H1 (cell line): ENCODE measurements at regions not wholly inside any gene's neighbourhood (a gene's known extent, or its start where the extent isn't known, plus 50 kb on each side); places are given as distances from the start of the nearest gene placed in this dataset.
A peak's percentile ranks its signal among the peaks of the same experiment; 100 is the strongest.

Experiments used
- CTCF ChIA-PET: fragments of 300-600 bp; sonication (Branson Sonifier 250); formaldehyde crosslinking; loops from one replicate; lab custom pipeline; 2021; ENCODE audit not compliant: partially characterized antibody; lab: Charles Lee
- POLR2A ChIA-PET: fragments of 300-600 bp; sonication (Branson Sonifier 250); formaldehyde crosslinking; loops from one replicate; lab custom pipeline; 2021; ENCODE audit warnings: inconsistent platforms; ENCODE audit not compliant: partially characterized antibody; lab: Charles Lee
- DNase-seq, 2 experiments: peaks; one replicate each; pipeline versions ENCODE4 v3.0.0 to v3.0.0-alpha.2; 2010 to 2022; ENCODE audit warnings: low spot score in 2 of 2, low read depth in 1 of 2, mixed read lengths in 1 of 2
- FAIRE-seq: peaks from 2 replicates; lab custom pipeline; 2011; peaks lifted over from hg19 to GRCh38; lab: Jason Lieb, UNC
- H2AFZ ChIP-seq: 2 replicates; pipeline ENCODE4 v1.8.1; 2012; ENCODE audit warnings: low read length, inconsistent platforms
- H2AK5ac ChIP-seq: 2 replicates; pipeline ENCODE4 v1.6.1; 2013; ENCODE audit warnings: low read depth, low read length
- H2BK120ac ChIP-seq: replicated peaks from 2 replicates; pipeline ENCODE3; 2013; ENCODE audit warnings: low read depth, low read length, inconsistent platforms
- H2BK12ac ChIP-seq: 2 replicates; pipeline ENCODE4 v1.6.1; 2013; ENCODE audit warnings: low read depth, low read length
- H2BK15ac ChIP-seq: 2 replicates; pipeline ENCODE4 v1.6.1; 2013; ENCODE audit warnings: low read length
- H2BK20ac ChIP-seq: 2 replicates; pipeline ENCODE4 v1.6.1; 2013; ENCODE audit warnings: low read length
- H2BK5ac ChIP-seq: 2 replicates; pipeline ENCODE4 v1.6.1; 2013; ENCODE audit warnings: low read depth, low read length
- H3K14ac ChIP-seq: 2 replicates; pipeline ENCODE4 v1.6.1; 2013; ENCODE audit warnings: inconsistent platforms; ENCODE audit not compliant: insufficient read length
- H3K18ac ChIP-seq: 2 replicates; pipeline ENCODE4 v1.6.1; 2013; ENCODE audit warnings: low read length; ENCODE audit errors: extremely low read depth
- H3K23ac ChIP-seq: 2 replicates; pipeline ENCODE4 v1.6.1; 2013; ENCODE audit warnings: inconsistent platforms; ENCODE audit not compliant: insufficient read length
- H3K23me2 ChIP-seq: 2 replicates; pipeline ENCODE4 v1.6.1; 2013; ENCODE audit warnings: low read depth, low read length
- H3K27ac ChIP-seq: 2 replicates; pipeline ENCODE4 v1.6.1; 2011; ENCODE audit warnings: low read depth, low read length, inconsistent platforms
- H3K27me3 ChIP-seq, 4 experiments: replicated peaks in 1 of 4; 1 replicate in 1 of 4; 2 replicates in 3 of 4; pipeline versions ENCODE4 v1.6.1 to v1.8.1; 2011 to 2013; ENCODE audit warnings: low read length in 3 of 4, mild to moderate bottlenecking in 3 of 4, inconsistent platforms in 2 of 4, mixed read lengths in 2 of 4, moderate library complexity in 1 of 4; ENCODE audit not compliant: control insufficient read depth in 3 of 4, insufficient read depth in 3 of 4; ENCODE audit errors: extremely low read depth in 1 of 4
- H3K36me3 ChIP-seq, 4 experiments: 2 replicates each; pipeline versions ENCODE4 v1.6.1 to v1.8.1; 2011 to 2013; ENCODE audit warnings: mild to moderate bottlenecking in 4 of 4, low read length in 3 of 4, moderate library complexity in 2 of 4, control low read depth in 1 of 4, inconsistent platforms in 1 of 4; ENCODE audit not compliant: insufficient read depth in 4 of 4, control insufficient read depth in 2 of 4
- H3K4ac ChIP-seq: replicated peaks from 2 replicates; pipeline ENCODE3; 2013; ENCODE audit warnings: low read length, low read depth, mixed read lengths, inconsistent platforms; ENCODE audit not compliant: insufficient read length
- H3K4me1 ChIP-seq, 4 experiments: replicated peaks in 1 of 4; 1 replicate in 1 of 4; 2 replicates in 3 of 4; pipeline versions ENCODE4 v1.6.1 to v1.8.1; 2011 to 2013; ENCODE audit warnings: low read length in 3 of 4, inconsistent platforms in 2 of 4, mixed read lengths in 1 of 4; ENCODE audit not compliant: insufficient read depth in 4 of 4, control insufficient read depth in 3 of 4
- H3K4me2 ChIP-seq, 2 experiments: 2 replicates each; pipeline versions ENCODE4 v1.6.1 to v1.8.1; 2011 to 2013; ENCODE audit warnings: low read depth in 2 of 2, low read length in 2 of 2, control low read depth in 1 of 2, inconsistent platforms in 1 of 2, mild to moderate bottlenecking in 1 of 2; ENCODE audit not compliant: insufficient read depth in 1 of 2
- H3K4me3 ChIP-seq, 4 experiments: fragments of 200-600, 300-600 bp in 1 of 4; sonication (generic), shearing (Covaris generic), sonication (Bioruptor Twin) in 1 of 4; 2 replicates each; pipeline versions ENCODE4 v1.5.1 to v1.8.1; 2011 to 2016; ENCODE audit warnings: low read length in 4 of 4, low read depth in 3 of 4, control low read depth in 2 of 4, inconsistent platforms in 2 of 4, mild to moderate bottlenecking in 2 of 4, mixed read lengths in 1 of 4, moderate library complexity in 1 of 4; ENCODE audit not compliant: insufficient read depth in 2 of 4; ENCODE audit errors: extremely low read depth in 1 of 4
- H3K56ac ChIP-seq: replicated peaks from 2 replicates; pipeline ENCODE3; 2013; ENCODE audit warnings: low read depth, mild to moderate bottlenecking, mixed read lengths, low read length, inconsistent platforms; ENCODE audit not compliant: insufficient read length
- H3K79me1 ChIP-seq: 2 replicates; pipeline ENCODE4 v1.6.1; 2013; ENCODE audit warnings: low read depth, low read length, control low read depth
- H3K79me2 ChIP-seq, 2 experiments: 2 replicates each; pipeline versions ENCODE4 v1.6.1 to v1.8.1; 2012 to 2013; ENCODE audit warnings: low read length in 2 of 2, mild to moderate bottlenecking in 2 of 2, inconsistent platforms in 1 of 2; ENCODE audit not compliant: insufficient read depth in 2 of 2, control insufficient read depth in 1 of 2
- H3K9ac ChIP-seq, 4 experiments: replicated peaks in 1 of 4; 1 replicate in 1 of 4; 2 replicates in 3 of 4; pipeline versions ENCODE4 v1.6.1 to v1.8.1; 2011 to 2013; ENCODE audit warnings: low read depth in 3 of 4, low read length in 3 of 4, control low read depth in 2 of 4, mild to moderate bottlenecking in 2 of 4, moderate library complexity in 2 of 4, inconsistent platforms in 1 of 4; ENCODE audit errors: extremely low read depth in 1 of 4
- H3K9me3 ChIP-seq, 2 experiments: 2 replicates each; pipeline versions ENCODE4 v1.6.1 to v1.8.1; 2012 to 2013; ENCODE audit warnings: mild to moderate bottlenecking in 2 of 2, moderate library complexity in 2 of 2, control low read depth in 1 of 2, inconsistent platforms in 1 of 2, low read depth in 1 of 2, low read length in 1 of 2, mixed read lengths in 1 of 2; ENCODE audit not compliant: insufficient read depth in 2 of 2
- H4K20me1 ChIP-seq, 2 experiments: replicated peaks in 1 of 2; 2 replicates each; pipeline versions ENCODE3 to v1.8.1; 2011 to 2013; ENCODE audit warnings: inconsistent platforms in 2 of 2, low read length in 2 of 2, mild to moderate bottlenecking in 1 of 2; ENCODE audit not compliant: insufficient read depth in 2 of 2, control insufficient read depth in 1 of 2
- H4K5ac ChIP-seq: 2 replicates; pipeline ENCODE4 v1.6.1; 2013; ENCODE audit warnings: low read length, low read depth, mixed read lengths, inconsistent platforms; ENCODE audit not compliant: insufficient read length
- H4K8ac ChIP-seq: 2 replicates; pipeline ENCODE4 v1.8.0; 2013; ENCODE audit warnings: mild to moderate bottlenecking, moderate library complexity, low read length, inconsistent platforms; ENCODE audit not compliant: insufficient read depth; ENCODE audit errors: extremely low read depth
- H4K91ac ChIP-seq: replicated peaks from 2 replicates; pipeline ENCODE3; 2013; ENCODE audit warnings: low read length, mixed read lengths, inconsistent platforms; ENCODE audit not compliant: insufficient read length
- BCL11A ChIP-seq, 2 experiments: IDR thresholded peaks; one replicate each; pipeline ENCODE4 v1.6.1; 2011; ENCODE audit warnings: low read depth in 2 of 2, low read length in 2 of 2, mild to moderate bottlenecking in 2 of 2
- BRCA1 ChIP-seq: IDR thresholded peaks from 2 replicates; pipeline ENCODE4 v1.6.1; 2012; ENCODE audit warnings: low read depth, low read length, improper control_type of control experiment
- CHD1 ChIP-seq: IDR thresholded peaks from 2 replicates; pipeline ENCODE4 v1.6.1; 2012; ENCODE audit warnings: low read depth, low read length, improper control_type of control experiment
- EGR1 ChIP-seq: IDR thresholded peaks from 2 replicates; pipeline ENCODE4 v1.6.1; 2011; ENCODE audit warnings: low read depth, low read length, borderline replicate concordance
- EP300 ChIP-seq, 2 experiments: IDR thresholded peaks; 1 replicate in 1 of 2; 2 replicates in 1 of 2; pipeline ENCODE4 v1.6.1; 2011 to 2012; ENCODE audit warnings: low read depth in 2 of 2, low read length in 2 of 2, mild to moderate bottlenecking in 2 of 2, borderline replicate concordance in 1 of 2, inconsistent platforms in 1 of 2, moderate library complexity in 1 of 2
- JUND ChIP-seq: IDR thresholded peaks from 2 replicates; pipeline ENCODE4 v1.6.1; 2011; ENCODE audit warnings: mild to moderate bottlenecking, improper control_type of control experiment, low read length
- POLR2AphosphoS5 ChIP-seq: IDR thresholded peaks from 2 replicates; pipeline ENCODE4 v1.6.1; 2011; ENCODE audit warnings: low read depth, low read length
- RNF2 ChIP-seq: fragments of 200-900, 300-1000 bp; sonication (generic); IDR thresholded peaks from 2 replicates; pipeline ENCODE4 v1.7.1; 2016; ENCODE audit warnings: borderline replicate concordance, low read depth, mild to moderate bottlenecking, antibody characterized with exemption, low read length; ENCODE audit not compliant: poor library complexity, severe bottlenecking; ENCODE audit errors: missing control alignments
- SIRT6 ChIP-seq: IDR thresholded peaks from one replicate; pipeline ENCODE4 v1.7.1; 2012; ENCODE audit warnings: low read length, inconsistent platforms
- SIX5 ChIP-seq: IDR thresholded peaks from 2 replicates; pipeline ENCODE4 v1.6.1; 2011; ENCODE audit warnings: mild to moderate bottlenecking, low read depth, low read length
- SP2 ChIP-seq: IDR thresholded peaks from 2 replicates; pipeline ENCODE4 v1.6.1; 2012; ENCODE audit warnings: mild to moderate bottlenecking, low read length, inconsistent platforms
- TCF12 ChIP-seq: IDR thresholded peaks from 2 replicates; pipeline ENCODE4 v1.6.1; 2011; ENCODE audit warnings: low read depth, mild to moderate bottlenecking, low read length
- TEAD4 ChIP-seq: IDR thresholded peaks from 2 replicates; pipeline ENCODE4 v1.6.1; 2012; ENCODE audit warnings: low read depth, low read length, inconsistent platforms, mixed read lengths
- USF2 ChIP-seq: IDR thresholded peaks from 2 replicates; pipeline ENCODE4 v1.6.1; 2011; ENCODE audit warnings: low read length, improper control_type of control experiment
- YY1 ChIP-seq: IDR thresholded peaks from 2 replicates; pipeline ENCODE4 v1.6.1; 2011; ENCODE audit warnings: low read depth, mild to moderate bottlenecking, low read length
- WGBS, 2 experiments: shearing (Covaris generic) in 1 of 2; methylation state at CpG; one replicate each; pipeline versions ENCODE4 v1.1.6 to v1.1.7; 2013 to 2015; ENCODE audit warnings: low lambda C conversion rate in 2 of 2, mixed read lengths in 2 of 2, inconsistent platforms in 1 of 2, low coverage in 1 of 2, missing lambda C conversion rate in 1 of 2; ENCODE audit not compliant: insufficient replicate concordance in 2 of 2, insufficient coverage in 1 of 2, insufficient read length in 1 of 2; ENCODE audit errors: extremely low coverage in 1 of 2, missing lambda C conversion rate in 1 of 2; 5-methylcytosine and 5-hydroxymethylcytosine counted together

- H3K9ac ChIP-seq: no peak overlapping the region
- H3K27ac ChIP-seq: no peak overlapping the region
- no peaks in the 10 kb centered on the region for H3K9me3 ChIP-seq
- no peak overlapping the region for H2BK120ac ChIP-seq
- no peaks in the 10 kb centered on the region for H3K23me2 ChIP-seq
- no peak overlapping the region for H2BK15ac ChIP-seq
- H3K4me1 ChIP-seq: no peaks in the 10 kb centered on the region
- no peak overlapping the region for H3K18ac ChIP-seq
- CTCF ChIA-PET: no interaction called here
- H3K23ac ChIP-seq: no peak overlapping the region
- no peak overlapping the region for H4K8ac ChIP-seq
- 0 out of 2 replicates have a peak overlapping the region, but pooled peaks have one; percentile 40 for H2AK5ac ChIP-seq
- no peak for DNase-seq
- no peak overlapping the region for H4K91ac ChIP-seq
- no peak overlapping the region for H3K56ac ChIP-seq
- no peak for FAIRE-seq
- POLR2A ChIA-PET: no interaction called here
- no peaks in the 10 kb centered on the region for H3K79me1 ChIP-seq
- H2AFZ ChIP-seq: no peak overlapping the region; the same call in 1 of the 2 replicates
- H3K27me3 ChIP-seq: no peaks in the 10 kb centered on the region
- H2BK12ac ChIP-seq: no peak overlapping the region
- H3K4me2 ChIP-seq: no peak overlapping the region
- no peaks in the 10 kb centered on the region for H3K79me2 ChIP-seq
- no peaks in the 10 kb centered on the region for H4K20me1 ChIP-seq
- WGBS, 2 experiments: 90% methylated on average over 4 of the region's 4 CpGs; no CpG with 5 or more reads in 1 of the 2 experiments
- no peak overlapping the region for H3K4me3 ChIP-seq
- peak overlapping the region; percentile 14 for H3K4ac ChIP-seq
- H3K14ac ChIP-seq: no peak overlapping the region
- H4K5ac ChIP-seq: no peak overlapping the region
- no peaks in the 10 kb centered on the region for H3K36me3 ChIP-seq
- H2BK20ac ChIP-seq: no peak overlapping the region
- H2BK5ac ChIP-seq: no peak overlapping the region
- TF ChIP-seq SIX5 (no peak), SIRT6 (no peak), RNF2 (no peak), USF2 (no peak), SP2 (no peak), TCF12 (no peak), BRCA1 (no peak), TEAD4 (no peak), CHD1 (no peak), EP300 (IDR thresholded peaks at IDR 0.05; ENCODE audit: borderline replicate concordance in 1 of 2, low read depth in 2 of 2, low read length in 2 of 2) (no peak), JUND (no peak), POLR2AphosphoS5 (no peak), YY1 (no peak), BCL11A (IDR thresholded peaks at IDR 0.05; ENCODE audit: low read depth in 2 of 2, low read length in 2 of 2) (no peak), EGR1 (no peak)
Measured at GRCh38 chr4:133046156-133046555, 102.9 kb upstream of the PCDH10 start.
